COLO668 (cell line): ENCODE measurements at regions not wholly inside any gene's neighbourhood (a gene's known extent, or its start where the extent isn't known, plus 50 kb on each side); places are given as distances from the start of the nearest gene placed in this dataset.
"Not testable (repeated sequence)": the region's sequence is repeated elsewhere in the genome, so short reads cannot be mapped to it uniquely, and the experiment has no call there.

Experiments used
- DNase-seq: peaks from one replicate; lab custom pipeline; 2025; ENCODE audit not compliant: unreplicated experiment; lab: John Stamatoyannopoulos, UW

DNA sequence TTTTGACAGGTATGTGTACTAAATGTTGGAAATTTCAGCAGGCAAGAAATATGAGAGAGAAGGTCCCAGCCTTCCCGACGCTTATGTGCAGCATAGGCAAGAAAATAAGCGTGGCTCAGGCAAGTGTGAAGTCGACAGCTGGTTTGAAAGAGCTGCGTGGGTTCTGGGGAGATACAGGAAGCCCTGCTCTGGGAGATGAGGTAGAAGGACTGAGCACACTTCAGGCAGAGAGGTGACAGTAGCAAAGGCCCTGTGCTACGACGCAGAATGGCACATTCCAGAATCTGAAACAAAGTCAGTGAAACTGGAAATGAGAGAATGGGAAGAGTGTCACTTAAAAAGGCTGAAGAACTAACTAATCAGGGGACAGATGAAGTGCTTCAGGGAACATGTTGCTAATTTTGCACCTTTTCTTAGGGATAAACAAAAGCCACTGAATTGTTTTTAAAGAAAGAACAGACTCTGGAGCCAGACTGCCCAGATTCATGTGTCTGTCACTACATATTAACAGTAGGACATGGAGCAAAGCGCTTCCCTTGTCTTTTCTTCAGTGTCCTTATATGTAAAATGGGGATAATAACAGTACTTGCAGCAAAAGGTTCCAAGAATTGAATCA is 160.1 kb downstream of the SPRY2 start:
- DNase-seq: no peak

- DNase-seq: no peak
These were observed 163.6 kb downstream of the SPRY2 start for GRCh38 chr13:80177327-80177726.

- DNase-seq: no peak
These were observed 167.7 kb downstream of the SPRY2 start for GRCh38 chr13:80173224-80173623.

DNA sequence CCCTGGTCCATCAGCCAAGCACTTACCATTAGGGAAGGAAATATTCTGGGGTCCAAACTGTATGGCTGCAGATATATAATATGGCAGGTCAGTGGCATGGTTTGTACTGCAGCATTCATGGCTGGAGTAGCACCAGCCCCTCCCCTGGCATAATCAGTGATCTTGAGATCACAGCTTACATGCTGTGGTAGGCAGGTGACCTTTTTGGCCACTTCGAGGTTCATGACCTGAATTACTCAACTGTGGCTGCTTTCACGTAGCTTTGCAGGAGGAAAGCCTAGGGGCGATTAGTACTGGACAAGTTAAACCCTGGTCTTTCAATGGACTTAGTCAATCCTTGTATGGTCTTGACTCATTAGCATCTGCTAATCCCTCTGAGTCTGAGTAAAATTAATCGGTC is 169.8 kb downstream of the SPRY2 start:
- no peak for DNase-seq

GRCh38 chr13:80168089-80168850 is 172.7 kb downstream of the SPRY2 start:
- DNase-seq: no peak

DNA sequence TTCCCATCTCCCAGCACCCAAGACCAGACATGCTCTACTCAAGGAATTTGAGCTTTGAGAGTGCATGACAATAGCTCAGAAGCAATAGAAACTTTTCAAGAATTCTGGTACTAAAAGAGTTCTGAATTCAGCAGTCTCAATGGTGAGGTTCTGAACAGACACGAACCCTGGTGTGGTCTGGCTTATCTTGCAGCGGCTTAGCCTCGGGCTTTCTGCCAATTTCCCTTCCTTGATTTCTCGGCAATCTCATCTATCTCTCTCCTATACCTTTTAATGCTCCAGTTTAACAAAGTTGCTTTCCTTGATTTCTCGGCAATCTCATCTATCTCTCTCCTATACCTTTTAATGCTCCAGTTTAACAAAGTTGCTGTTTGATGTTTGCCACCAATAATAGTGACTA is 174.6 kb downstream of the SPRY2 start:
- DNase-seq: no peak

- DNase-seq: no peak
These were observed 176.5 kb downstream of the SPRY2 start for GRCh38 chr13:80164462-80164861.

DNA sequence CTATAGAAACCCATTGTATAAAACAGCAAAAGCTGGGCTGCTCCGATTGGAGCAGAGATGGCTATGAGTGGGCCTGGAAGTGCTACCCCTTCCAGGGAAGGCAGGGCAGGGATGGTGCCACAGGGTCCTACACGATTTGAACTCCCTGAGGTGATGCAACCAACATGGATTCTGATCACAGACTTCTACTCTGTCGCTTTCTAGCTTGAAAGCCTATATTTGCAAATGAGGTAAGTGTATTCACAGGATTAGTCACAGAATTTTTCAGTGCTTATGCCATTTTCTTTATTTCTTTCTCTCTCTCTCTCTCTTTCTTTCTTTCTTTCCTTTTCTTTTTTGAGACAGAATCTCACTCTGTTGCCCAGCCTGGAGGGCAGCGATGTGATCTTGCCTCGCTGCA is 179.0 kb downstream of the SPRY2 start:
- DNase-seq: no peak

- DNase-seq: no peak
These were observed 179.7 kb downstream of the SPRY2 start for GRCh38 chr13:80161219-80161618.

GRCh38 chr13:80160110-80160509 is 180.8 kb downstream of the SPRY2 start:
- no peak for DNase-seq

DNA sequence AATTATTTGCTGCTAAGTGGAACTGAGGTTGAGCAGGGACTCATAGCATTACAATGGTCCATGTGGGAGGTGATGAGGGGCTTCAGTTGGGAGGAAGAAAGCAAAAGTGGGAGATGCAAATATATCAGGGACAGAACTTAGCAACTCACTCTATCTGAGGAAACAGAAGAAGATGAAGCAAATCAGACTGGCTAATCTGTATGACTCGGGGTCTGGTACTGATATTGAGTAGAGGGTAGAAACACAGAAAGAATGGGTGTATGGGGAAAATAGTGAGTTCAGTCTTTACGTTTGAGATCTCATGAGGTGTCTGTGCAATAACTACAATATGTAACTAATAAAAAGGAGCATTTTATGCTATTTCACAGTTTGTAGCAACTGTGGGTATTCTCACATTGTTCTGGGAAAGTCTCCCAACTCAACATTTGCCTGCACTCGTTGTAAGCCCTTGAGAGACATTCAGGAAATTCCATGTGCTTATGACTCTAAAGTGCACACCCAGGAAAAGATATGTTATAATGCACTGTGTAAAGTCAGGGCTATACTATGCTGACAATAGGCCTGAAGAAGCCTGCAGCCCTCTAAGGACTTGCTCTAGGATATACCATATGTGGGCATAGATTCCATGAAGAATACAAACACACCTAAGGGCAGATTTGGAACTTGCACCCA is 183.5 kb downstream of the SPRY2 start:
- no peak for DNase-seq

DNA sequence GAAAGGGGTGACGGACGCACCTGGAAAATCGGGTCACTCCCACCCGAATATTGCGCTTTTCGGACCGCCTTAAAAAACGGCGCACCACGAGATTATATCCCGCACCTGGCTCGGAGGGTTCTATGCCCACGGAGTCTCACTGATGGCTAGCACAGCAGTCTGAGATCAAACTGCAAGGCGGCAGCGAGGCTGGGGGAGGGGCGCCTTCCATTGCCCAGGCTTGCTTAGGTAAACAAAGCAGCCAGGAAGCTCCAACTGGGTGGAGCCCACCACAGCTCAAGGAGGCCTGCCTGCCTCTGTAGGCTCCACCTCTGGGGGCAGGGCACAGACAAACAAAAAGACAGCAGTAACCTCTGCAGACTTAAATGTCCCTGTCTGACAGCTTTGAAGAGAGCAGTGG is 188.8 kb downstream of the SPRY2 start:
- DNase-seq: not testable (repeated sequence)

GRCh38 chr13:80151016-80151415 is 189.9 kb downstream of the SPRY2 start:
- DNase-seq: no peak

DNA sequence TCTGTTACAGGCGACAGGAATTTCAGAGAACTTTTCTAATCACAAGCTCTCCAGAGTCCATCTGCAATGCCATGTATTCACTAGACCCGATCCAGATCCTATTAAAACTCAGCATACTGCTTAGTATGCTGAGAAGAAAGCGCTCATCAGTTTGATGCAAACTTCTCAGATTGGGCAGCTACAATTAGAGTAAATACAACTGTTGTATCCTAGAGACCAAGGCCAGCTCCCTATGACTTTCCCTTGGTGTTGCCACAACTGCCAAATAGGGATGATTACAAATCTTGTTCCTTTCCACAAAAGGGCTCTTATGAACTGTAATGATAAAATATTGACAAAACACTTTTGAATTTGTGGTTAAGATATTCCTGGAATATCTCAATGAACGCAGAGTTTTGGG is 191.2 kb downstream of the SPRY2 start:
- no peak for DNase-seq

GRCh38 chr13:80145171-80145690 is 195.7 kb downstream of the SPRY2 start:
- no peak for DNase-seq

DNA sequence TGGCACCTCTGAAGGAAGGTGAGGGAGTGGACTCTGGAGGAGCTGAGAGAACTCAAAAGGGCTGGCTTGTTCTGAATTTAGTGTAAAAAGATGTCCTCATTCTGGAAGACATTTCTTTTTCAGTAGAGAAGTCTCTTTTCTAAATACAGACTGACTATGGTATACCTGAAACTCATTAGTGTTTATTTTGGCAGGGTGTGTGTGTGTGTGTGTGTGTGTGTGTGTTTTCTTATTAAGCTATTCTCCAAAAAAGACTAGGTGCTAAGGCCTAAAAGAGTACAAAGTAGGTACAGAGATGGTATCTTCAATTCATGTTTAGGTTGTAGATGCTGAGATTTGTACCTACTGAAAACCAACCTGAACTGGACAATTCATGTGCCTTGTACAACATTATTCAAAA is 196.4 kb downstream of the SPRY2 start:
- DNase-seq: no peak

DNA sequence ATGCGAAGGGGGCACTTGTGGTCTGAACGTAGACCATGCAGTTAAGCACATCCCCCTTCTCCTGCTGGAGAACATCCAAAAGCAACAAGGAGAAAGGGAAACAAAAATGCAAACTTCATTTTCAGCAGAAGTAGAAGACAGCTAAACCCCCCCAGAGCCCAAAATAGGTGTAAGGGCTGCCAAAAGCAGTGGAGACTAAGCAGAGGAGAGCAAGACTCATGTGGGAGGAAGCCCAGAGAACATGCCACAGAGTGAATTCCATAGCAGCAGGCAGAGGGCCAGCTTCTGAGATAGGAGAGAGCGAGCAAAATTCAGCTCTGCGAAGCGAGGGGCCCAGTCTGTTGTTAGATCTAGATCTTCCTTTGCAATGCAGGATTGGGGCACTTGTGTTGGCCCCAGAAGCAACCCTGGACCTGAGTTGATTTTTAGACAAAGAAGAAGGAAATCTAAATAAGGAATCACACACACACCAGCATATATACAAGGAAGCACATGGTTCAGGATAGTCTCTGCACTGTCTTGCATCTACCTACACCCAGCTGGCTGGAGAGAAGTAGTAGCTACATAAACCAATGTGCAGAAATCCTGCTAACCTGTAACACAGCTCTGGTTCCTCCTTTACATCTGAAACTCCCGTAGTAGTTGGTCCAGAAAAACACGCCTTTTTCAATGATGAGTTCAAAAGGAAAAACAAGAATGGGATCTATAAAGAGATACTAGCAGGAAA is 199.6 kb downstream of the SPRY2 start:
- no peak for DNase-seq

- no peak for DNase-seq
These were observed 200.2 kb downstream of the SPRY2 start for GRCh38 chr13:80140685-80141084.

- no peak for DNase-seq
These were observed 201.7 kb downstream of the SPRY2 start for GRCh38 chr13:80139196-80139595.

GRCh38 chr13:80137994-80138393 is 202.9 kb downstream of the SPRY2 start:
- DNase-seq: no peak

DNA sequence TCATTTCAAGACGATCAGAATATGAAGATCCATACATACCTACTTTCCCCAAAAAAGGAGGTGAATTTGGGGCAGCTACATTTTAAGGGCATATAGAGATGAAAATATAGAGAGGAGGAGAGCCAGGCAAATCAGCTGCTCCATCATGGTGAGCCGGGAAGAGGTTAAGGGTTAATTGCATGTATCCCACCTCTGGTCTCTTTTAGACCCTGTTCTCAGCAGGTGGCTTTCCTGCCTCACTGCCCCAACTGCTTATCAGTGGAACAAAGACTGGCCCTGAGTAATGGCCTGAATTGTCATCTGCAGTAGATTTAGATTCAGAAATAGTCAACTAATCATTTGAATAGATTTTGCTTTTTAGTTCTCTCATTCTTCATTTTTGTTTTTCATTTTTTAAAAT is 206.6 kb downstream of the SPRY2 start:
- no peak for DNase-seq
